GM12874 (cell line): ENCODE measurements at regions not wholly inside any gene's neighbourhood (a gene's known extent, or its start where the extent isn't known, plus 50 kb on each side); places are given as distances from the start of the nearest gene placed in this dataset.

ENCODE experiments used
- CTCF ChIP-seq: IDR thresholded peaks from 2 replicates; pipeline ENCODE4 v1.5.1; 2011; ENCODE audit warnings: low read depth, mild to moderate bottlenecking, control low read depth, low read length, moderate library complexity; ENCODE audit not compliant: insufficient read depth

DNA sequence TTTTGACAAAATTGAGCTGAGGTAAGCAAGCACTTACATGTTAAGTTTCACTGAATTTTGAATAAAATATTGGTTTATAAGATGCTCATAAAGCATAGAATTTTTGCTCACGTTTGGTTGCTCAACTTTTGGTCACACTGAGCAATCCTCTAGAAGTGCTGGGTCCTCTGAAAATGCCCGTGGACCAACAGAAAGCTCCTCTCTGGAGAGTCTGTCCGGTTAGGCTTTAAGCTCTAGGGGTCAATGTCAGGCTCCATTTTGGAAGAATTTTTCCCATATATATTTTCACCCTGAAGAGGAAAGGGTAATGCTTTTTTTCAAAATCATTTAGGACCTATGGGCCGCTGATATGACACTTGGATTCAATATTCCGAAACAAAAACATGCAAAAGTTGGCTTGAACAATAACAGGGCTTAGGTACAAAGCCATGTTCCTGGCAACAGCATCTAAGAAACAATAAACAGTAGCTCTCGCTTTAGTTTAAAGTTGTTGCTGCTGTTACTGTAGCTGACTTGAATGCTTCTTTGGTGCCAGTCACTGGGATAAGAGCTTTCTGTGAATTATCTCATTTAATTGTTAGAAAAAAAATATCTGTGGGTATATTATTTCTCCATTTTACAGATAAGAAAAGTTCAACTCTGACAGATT is 131.7 kb upstream of the ESRRG start:
- no peak for TF ChIP-seq CTCF

GRCh38 chr1:216851073-216851472 is 127.8 kb upstream of the ESRRG start:
- no peak for TF ChIP-seq CTCF

GRCh38 chr1:216849146-216849545 is 125.9 kb upstream of the ESRRG start:
- TF ChIP-seq CTCF = no peak

DNA sequence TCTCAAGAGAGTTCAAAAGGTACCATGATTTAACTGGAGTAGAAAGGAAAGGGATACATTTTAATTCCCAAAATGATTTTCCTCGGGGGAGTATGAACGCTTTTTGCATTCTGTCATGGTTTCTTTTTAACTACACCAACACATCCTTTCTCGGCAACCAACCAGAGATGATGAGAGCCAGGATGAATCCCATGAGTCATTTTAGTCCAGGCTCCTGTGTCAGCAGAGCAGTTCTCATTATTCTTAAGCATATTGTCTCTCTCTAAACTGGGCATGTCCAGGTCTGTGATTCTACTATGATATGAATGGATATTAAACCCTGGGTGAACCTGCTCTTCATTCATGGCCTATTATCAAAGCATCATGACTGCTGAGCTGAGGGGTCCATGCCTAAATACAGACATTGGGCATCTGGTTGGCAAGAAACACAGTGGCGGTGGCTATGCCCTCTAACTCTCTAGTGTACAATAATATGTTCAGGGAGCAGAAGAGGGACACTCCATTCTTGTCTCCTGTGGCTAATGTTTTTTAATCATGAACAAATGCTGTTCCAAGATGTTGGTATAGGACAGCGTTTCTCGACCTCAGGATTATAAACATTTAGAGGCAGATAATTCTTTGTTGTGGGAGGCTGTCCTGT is 124.3 kb upstream of the ESRRG start:
- TF ChIP-seq CTCF = no peak

DNA sequence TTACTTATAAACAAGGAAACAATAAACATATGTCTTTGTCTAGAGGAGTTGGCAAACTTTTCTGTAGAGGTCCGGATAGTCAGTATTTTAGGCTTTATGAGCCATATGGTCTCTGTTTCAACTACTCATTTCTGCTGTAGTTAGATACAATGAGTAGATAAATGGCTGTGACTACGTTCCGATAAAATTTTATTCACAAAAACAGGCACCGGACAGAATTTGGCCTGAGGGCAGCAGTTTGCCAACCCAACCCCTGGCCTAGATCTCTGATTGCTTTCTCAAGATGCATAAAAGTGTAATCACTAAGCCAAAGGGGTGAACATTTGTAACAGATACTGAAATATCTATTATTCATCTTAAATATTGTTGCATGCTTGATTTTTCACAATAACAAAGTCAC is 123.1 kb upstream of the ESRRG start:
- TF ChIP-seq CTCF = no peak

- no peak for TF ChIP-seq CTCF
Measured at GRCh38 chr1:216843409-216843808, 120.2 kb upstream of the ESRRG start.

GRCh38 chr1:216841165-216841564 is 117.9 kb upstream of the ESRRG start:
- TF ChIP-seq CTCF = no peak

GRCh38 chr1:216836316-216836715 is 113.1 kb upstream of the ESRRG start:
- no peak for TF ChIP-seq CTCF
